ENCODE measurements at regions not wholly inside any gene's neighbourhood (a gene's known extent, or its start where the extent isn't known, plus 50 kb on each side); places are given as distances from the start of the nearest gene placed in this dataset.

DNA sequence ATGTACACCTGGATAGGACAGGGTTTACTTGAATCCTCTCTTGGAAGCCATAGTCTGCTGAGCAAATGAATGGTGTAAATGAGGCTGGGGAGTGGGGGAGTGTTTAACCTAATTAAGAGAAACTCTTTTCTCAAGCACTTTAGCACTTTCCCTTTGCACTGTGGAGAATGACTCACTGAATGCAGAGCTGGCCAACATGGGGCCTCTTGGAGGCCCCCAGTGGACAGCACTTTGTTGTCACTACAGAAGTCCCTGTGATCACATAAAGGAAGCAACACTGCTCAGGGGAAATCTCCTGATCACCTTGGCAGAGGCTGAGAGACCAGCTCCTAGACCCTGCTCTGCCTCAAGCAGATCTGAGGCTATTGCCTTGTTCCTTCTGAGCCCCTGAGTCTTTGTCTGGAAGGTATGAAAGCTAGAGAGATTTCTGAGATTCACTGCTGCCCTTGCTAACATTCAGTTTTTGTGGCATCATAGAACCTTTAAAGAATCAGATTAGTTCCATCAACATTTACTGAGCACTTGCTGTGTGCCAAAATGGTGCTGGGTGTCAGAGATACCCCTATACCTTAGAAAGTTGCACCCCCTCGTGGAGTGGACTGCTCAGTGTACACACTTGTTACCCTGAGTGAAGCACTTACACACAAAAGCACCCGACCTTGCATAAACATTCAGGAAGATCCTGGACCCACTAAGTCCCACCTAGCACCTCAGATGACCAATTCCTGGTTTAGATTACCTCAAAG is 230.1 kb upstream of the CCL2 start:
- TF ChIP-seq, protein P1, sequence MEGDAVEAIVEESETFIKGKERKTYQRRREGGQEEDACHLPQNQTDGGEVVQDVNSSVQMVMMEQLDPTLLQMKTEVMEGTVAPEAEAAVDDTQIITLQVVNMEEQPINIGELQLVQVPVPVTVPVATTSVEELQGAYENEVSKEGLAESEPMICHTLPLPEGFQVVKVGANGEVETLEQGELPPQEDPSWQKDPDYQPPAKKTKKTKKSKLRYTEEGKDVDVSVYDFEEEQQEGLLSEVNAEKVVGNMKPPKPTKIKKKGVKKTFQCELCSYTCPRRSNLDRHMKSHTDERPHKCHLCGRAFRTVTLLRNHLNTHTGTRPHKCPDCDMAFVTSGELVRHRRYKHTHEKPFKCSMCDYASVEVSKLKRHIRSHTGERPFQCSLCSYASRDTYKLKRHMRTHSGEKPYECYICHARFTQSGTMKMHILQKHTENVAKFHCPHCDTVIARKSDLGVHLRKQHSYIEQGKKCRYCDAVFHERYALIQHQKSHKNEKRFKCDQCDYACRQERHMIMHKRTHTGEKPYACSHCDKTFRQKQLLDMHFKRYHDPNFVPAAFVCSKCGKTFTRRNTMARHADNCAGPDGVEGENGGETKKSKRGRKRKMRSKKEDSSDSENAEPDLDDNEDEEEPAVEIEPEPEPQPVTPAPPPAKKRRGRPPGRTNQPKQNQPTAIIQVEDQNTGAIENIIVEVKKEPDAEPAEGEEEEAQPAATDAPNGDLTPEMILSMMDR (IDR thresholded peaks at IDR 0.05): no peak
- no peak for TF ChIP-seq EP300 (IDR thresholded peaks at IDR 0.05)

Measured in gastroesophageal sphincter (tissue), 3 donors.